ENCODE measurements at regions not wholly inside any gene's neighbourhood (a gene's known extent, or its start where the extent isn't known, plus 50 kb on each side); places are given as distances from the start of the nearest gene placed in this dataset.

- no peak for DNase-seq
Observed at GRCh38 chr5:161115941-161116340, 263.9 kb upstream of the ATP10B start.

- DNase-seq: no peak
Observed at GRCh38 chr5:161112371-161112770, 260.4 kb upstream of the ATP10B start.

GRCh38 chr5:161105525-161105924 is 253.5 kb upstream of the ATP10B start:
- DNase-seq: no peak

- no peak for DNase-seq
Observed at GRCh38 chr5:161098516-161098915, 246.5 kb upstream of the ATP10B start.

- no peak for DNase-seq
Observed at GRCh38 chr5:161096581-161096980, 244.6 kb upstream of the ATP10B start.

- no peak for DNase-seq
Observed at GRCh38 chr5:161095953-161096352, 243.9 kb upstream of the ATP10B start.

GRCh38 chr5:161094411-161094810 is 242.4 kb upstream of the ATP10B start:
- DNase-seq: no peak

GRCh38 chr5:161093100-161093499 is 241.1 kb upstream of the ATP10B start:
- DNase-seq: no peak

- DNase-seq: no peak
Observed at GRCh38 chr5:161089569-161089968, 237.6 kb upstream of the ATP10B start.

- no peak for DNase-seq
Observed at GRCh38 chr5:161086461-161086860, 234.4 kb upstream of the ATP10B start.

GRCh38 chr5:161085056-161085455 is 233.0 kb upstream of the ATP10B start:
- no peak for DNase-seq

- DNase-seq: no peak
Observed at GRCh38 chr5:161084115-161084514, 232.1 kb upstream of the ATP10B start.

GRCh38 chr5:161078793-161079192 is 226.8 kb upstream of the ATP10B start:
- no peak for DNase-seq

- DNase-seq: no peak
Observed at GRCh38 chr5:161077936-161078545, 226.0 kb upstream of the ATP10B start.

- DNase-seq: no peak
Observed at GRCh38 chr5:161077496-161077895, 225.5 kb upstream of the ATP10B start.

- no peak for DNase-seq
Observed at GRCh38 chr5:161064781-161065180, 212.8 kb upstream of the ATP10B start.

- no peak for DNase-seq
Observed at GRCh38 chr5:161064297-161064696, 212.3 kb upstream of the ATP10B start.

- no peak for DNase-seq
Observed at GRCh38 chr5:161058781-161059180, 206.8 kb upstream of the ATP10B start.

- DNase-seq: no peak
Observed at GRCh38 chr5:161051920-161052500, 200.0 kb upstream of the ATP10B start.

- no peak for DNase-seq
Observed at GRCh38 chr5:161047024-161047423, 195.0 kb upstream of the ATP10B start.

- no peak for DNase-seq
Observed at GRCh38 chr5:161042862-161043261, 190.9 kb upstream of the ATP10B start.

GRCh38 chr5:161042443-161042842 is 190.4 kb upstream of the ATP10B start:
- DNase-seq: no peak

GRCh38 chr5:161040818-161041217 is 188.8 kb upstream of the ATP10B start:
- DNase-seq: no peak

- DNase-seq: no peak
Observed at GRCh38 chr5:161036296-161036695, 184.3 kb upstream of the ATP10B start.

- DNase-seq: no peak
Observed at GRCh38 chr5:161034451-161034850, 182.4 kb upstream of the ATP10B start.
